Gastroesophageal sphincter (tissue), 4 donors: ENCODE measurements at regions not wholly inside any gene's neighbourhood (a gene's known extent, or its start where the extent isn't known, plus 50 kb on each side); places are given as distances from the start of the nearest gene placed in this dataset.
"Not testable (repeated sequence)": the region's sequence is repeated elsewhere in the genome, so short reads cannot be mapped to it uniquely, and the experiment has no call there.

Source experiments
- ATAC-seq: fragments of 150-250 bp; one replicate; pipeline ENCODE4 v1.9.1; 2016; ENCODE audit warnings: mild to moderate bottlenecking, moderate library complexity
- H3K27ac ChIP-seq, 4 donors: fragments of 200-600 bp; sonication (generic) in 3 of 4; 1 replicate in 3 of 4; 2 replicates in 1 of 4; pipeline ENCODE4 v1.5.1; 2016 to 2019
- H3K27me3 ChIP-seq: fragments of 200-600 bp; sonication (generic); one replicate; pipeline ENCODE4 v1.5.1; 2019
- H3K36me3 ChIP-seq, 2 donors: fragments of 200-600 bp; sonication (generic); one replicate each; pipeline ENCODE4 v1.5.1; 2019; ENCODE audit warnings: control low read depth in 1 of 2
- H3K4me1 ChIP-seq, 3 donors: fragments of 200-600 bp; sonication (generic); 1 replicate in 2 of 3; 2 replicates in 1 of 3; pipeline ENCODE4 v1.5.1; 2016 to 2019; ENCODE audit warnings: control low read depth in 2 of 3
- H3K4me3 ChIP-seq, 2 donors: fragments of 200-600 bp; sonication (generic); one replicate each; pipeline ENCODE4 v1.5.1; 2019; ENCODE audit warnings: mild to moderate bottlenecking in 1 of 2, moderate library complexity in 1 of 2
- H3K9me3 ChIP-seq, 3 donors: fragments of 200-600 bp; sonication (generic); one replicate each; pipeline ENCODE4 v1.5.1; 2017 to 2019; ENCODE audit warnings: control low read depth in 2 of 3
- CTCF ChIP-seq, 4 experiments: fragments of 200-600 bp in 2 of 4; fragments of 450-650 bp in 2 of 4; sonication (generic) in 1 of 4; IDR thresholded peaks; one replicate each; pipeline ENCODE4 v1.5.1; 2017 to 2019; ENCODE audit warnings: antibody characterized with exemption in 4 of 4, mild to moderate bottlenecking in 2 of 4, moderate library complexity in 2 of 4
- EP300 ChIP-seq: sonication (generic); formaldehyde crosslinking; IDR thresholded peaks from one replicate; pipeline ENCODE4 v1.6.1; 2017; ENCODE audit warnings: antibody characterized with exemption, mild to moderate bottlenecking
- POLR2A ChIP-seq, 2 donors: fragments of 450-650 bp; IDR thresholded peaks; one replicate each; pipeline ENCODE4 v1.6.1; 2017; ENCODE audit warnings: antibody characterized with exemption in 2 of 2, mild to moderate bottlenecking in 2 of 2, moderate library complexity in 1 of 2
- POLR2AphosphoS5 ChIP-seq: sonication (generic); formaldehyde crosslinking; IDR thresholded peaks from one replicate; pipeline ENCODE4 v1.6.1; 2017; ENCODE audit warnings: antibody characterized with exemption
- WGBS, 2 donors: methylation state at CpG; one replicate each; pipeline ENCODE4 v1.1.5; 2018; ENCODE audit warnings: low coverage in 1 of 2; 5-methylcytosine and 5-hydroxymethylcytosine counted together

GRCh38 chr7:110507832-110508231, 583.1 kb upstream of the LRRN3 start:
- Histone ChIP-seq H3K9me3 (no peaks in the 10 kb centered on the region), H3K4me3 (no peak overlapping the region)

GRCh38 chr7:110514975-110515551, 575.9 kb upstream of the LRRN3 start:
- WGBS, 2 donors: 40 to 69% methylated on average over 4 to 5 of the region's 5 CpGs
- ATAC-seq: not testable (repeated sequence)

More at GRCh38 chr7:110507832-110508231, 583.1 kb upstream of the LRRN3 start:
- Histone ChIP-seq H3K36me3 (no peaks in the 10 kb centered on the region), H3K27me3 (no peaks in the 10 kb centered on the region), H3K4me1 (no peaks in the 10 kb centered on the region), H3K27ac (no peak overlapping the region)
- TF ChIP-seq EP300: no peak
- no peak for TF ChIP-seq CTCF (IDR thresholded peaks at IDR 0.05)
- no peak for TF ChIP-seq POLR2A (IDR thresholded peaks at IDR 0.05)
- no peak for TF ChIP-seq POLR2AphosphoS5
- no peak for ATAC-seq

GRCh38 chr7:110519851-110520250, 571.1 kb upstream of the LRRN3 start:
- H3K36me3 ChIP-seq: no peaks in the 10 kb centered on the region
- no peaks in the 10 kb centered on the region for H3K9me3 ChIP-seq
- H3K4me3 ChIP-seq: no peak overlapping the region
- H3K27me3 ChIP-seq: no peaks in the 10 kb centered on the region
- no CpG with 5 or more reads among the region's 8 CpGs for WGBS, 2 donors
- no peak for TF ChIP-seq POLR2AphosphoS5
- TF ChIP-seq EP300: no peak
- TF ChIP-seq CTCF (IDR thresholded peaks at IDR 0.05): no peak
- TF ChIP-seq POLR2A (IDR thresholded peaks at IDR 0.05): no peak
- ATAC-seq: no peak
- no peaks in the 10 kb centered on the region for H3K4me1 ChIP-seq
- H3K27ac ChIP-seq: no peak overlapping the region

More at GRCh38 chr7:110514975-110515551, 575.9 kb upstream of the LRRN3 start:
- H3K36me3 ChIP-seq, H3K27me3 ChIP-seq, H3K4me3 ChIP-seq, H3K27ac ChIP-seq, H3K9me3 ChIP-seq, H3K4me1 ChIP-seq: not testable (repeated sequence)

GRCh38 chr7:110521357-110521911, 569.5 kb upstream of the LRRN3 start:
- no peak for ATAC-seq
- Histone ChIP-seq H3K36me3 (no peaks in the 10 kb centered on the region), H3K4me1 (no peaks in the 10 kb centered on the region), H3K27ac (no peak overlapping the region), H3K4me3 (no peak overlapping the region), H3K27me3 (no peaks in the 10 kb centered on the region), H3K9me3 (no peaks in the 10 kb centered on the region)
- 76 to 77% methylated on average over 8 of the region's 8 CpGs for WGBS, 2 donors
- no peak for TF ChIP-seq POLR2AphosphoS5
- TF ChIP-seq EP300: no peak
- TF ChIP-seq CTCF (IDR thresholded peaks at IDR 0.05): no peak
- TF ChIP-seq POLR2A (IDR thresholded peaks at IDR 0.05): no peak

DNA sequence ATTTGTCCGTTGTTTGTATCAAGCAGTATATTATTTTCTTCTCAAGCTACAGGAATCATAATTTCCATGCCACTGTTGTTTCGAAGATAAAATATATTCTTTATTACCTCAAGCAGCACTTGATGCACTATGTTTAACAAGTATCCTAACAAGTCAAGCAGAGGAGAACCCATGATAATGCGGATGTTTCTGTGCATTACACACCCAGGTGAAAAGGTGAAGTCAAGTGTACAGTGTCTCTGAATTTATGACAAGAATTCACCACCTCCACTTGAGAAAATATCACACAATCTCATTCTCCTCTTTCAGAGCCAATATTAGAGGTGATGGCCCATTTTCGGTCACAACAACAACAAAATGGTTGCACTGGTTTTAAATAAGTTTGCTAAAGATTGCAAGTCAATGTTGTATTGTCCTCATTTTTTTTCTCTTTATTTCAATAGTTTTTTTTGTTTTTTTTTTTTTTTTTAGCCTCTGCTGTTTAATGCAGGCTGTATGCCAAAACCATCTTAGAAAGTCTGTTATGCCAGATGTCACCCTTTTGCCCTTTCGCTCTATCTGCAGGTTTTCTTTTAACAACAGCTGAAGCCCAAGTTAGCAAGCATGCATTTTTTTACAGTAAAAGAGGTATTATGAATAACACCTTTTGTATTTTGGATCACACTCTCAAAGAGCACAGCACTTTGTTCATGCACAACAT, 568.7 kb upstream of the LRRN3 start:
- no peak for ATAC-seq
- H3K36me3 ChIP-seq: no peaks in the 10 kb centered on the region
- H3K27me3 ChIP-seq: no peaks in the 10 kb centered on the region
- 69 to 79% methylated on average over 4 to 5 of the region's 5 CpGs for WGBS, 2 donors
- H3K9me3 ChIP-seq: no peaks in the 10 kb centered on the region
- H3K4me1 ChIP-seq: no peaks in the 10 kb centered on the region
- no peak for TF ChIP-seq POLR2A (IDR thresholded peaks at IDR 0.05)
- TF ChIP-seq CTCF (IDR thresholded peaks at IDR 0.05): no peak
- TF ChIP-seq POLR2AphosphoS5: no peak
- no peak for TF ChIP-seq EP300
- H3K4me3 ChIP-seq: no peak overlapping the region
- H3K27ac ChIP-seq: no peak overlapping the region
